DLD1 (cell line): ENCODE measurements at regions not wholly inside any gene's neighbourhood (a gene's known extent, or its start where the extent isn't known, plus 50 kb on each side); places are given as distances from the start of the nearest gene placed in this dataset.
"Not testable (repeated sequence)": the region's sequence is repeated elsewhere in the genome, so short reads cannot be mapped to it uniquely, and the experiment has no call there.

Experiments
- in situ Hi-C: cut with HindIII; loops from 2 replicates; pipeline ENCODE4 v1.10.0; 2017; ENCODE audit warnings: low sequenced_read_pairs

DNA sequence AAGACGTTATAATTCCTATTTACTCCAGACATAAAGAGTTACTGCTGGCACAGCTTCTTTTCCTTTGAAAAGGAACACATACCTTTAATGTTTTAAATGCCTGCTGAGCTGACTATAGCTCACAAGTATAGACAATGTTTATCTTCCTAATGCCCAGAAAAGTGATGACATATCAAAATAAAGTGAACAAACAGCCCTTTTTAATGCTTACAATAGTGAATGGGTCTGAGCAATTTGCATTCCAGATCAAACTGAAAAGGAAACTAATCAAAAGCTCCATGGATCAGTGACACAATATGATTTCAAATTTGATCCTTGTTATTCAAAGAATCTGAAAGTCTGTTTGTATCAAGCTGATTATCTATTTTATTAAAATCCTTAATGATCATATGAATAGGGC, 233.6 kb upstream of the SEMA3E start:
- in situ Hi-C loops: no loop called here

DNA sequence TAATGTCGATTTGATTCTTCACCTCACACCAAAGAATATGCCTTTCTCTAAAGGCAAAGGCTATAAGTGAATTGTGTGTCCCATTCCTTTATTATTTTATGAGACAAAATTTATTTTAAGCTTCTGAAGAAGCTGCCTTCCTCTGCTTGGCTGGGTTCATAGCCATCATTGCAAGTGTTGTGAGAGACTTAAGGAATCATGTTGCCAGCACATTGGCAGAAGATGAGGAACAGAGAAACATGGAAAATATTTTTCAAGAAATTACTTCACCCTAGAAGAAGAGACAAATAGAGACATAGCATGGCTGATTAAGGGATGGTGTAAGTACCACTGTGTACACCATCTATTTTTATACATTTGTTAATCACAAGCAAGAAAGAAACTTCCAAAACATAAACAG, 230.1 kb upstream of the SEMA3E start:
- in situ Hi-C loops: no loop called here

DNA sequence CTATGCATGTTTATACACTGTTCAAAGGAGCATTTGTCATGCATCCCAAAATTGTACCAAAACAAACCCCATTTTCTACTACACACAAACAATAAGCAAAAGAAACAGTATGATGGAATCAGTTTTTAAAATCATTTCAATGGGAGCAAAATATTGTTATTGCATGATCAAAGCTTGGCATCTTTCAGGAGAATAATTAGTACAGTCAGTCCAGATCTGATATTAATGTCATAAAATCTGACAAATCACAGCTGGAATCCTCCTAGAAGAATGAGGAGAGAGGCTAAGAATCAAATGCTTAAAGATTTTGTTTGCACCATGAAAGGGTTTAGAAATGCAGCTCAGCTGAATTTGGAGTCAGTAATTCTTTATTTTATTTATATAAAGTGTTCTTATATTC, 229.7 kb upstream of the SEMA3E start:
- in situ Hi-C loops: no loop called here

DNA sequence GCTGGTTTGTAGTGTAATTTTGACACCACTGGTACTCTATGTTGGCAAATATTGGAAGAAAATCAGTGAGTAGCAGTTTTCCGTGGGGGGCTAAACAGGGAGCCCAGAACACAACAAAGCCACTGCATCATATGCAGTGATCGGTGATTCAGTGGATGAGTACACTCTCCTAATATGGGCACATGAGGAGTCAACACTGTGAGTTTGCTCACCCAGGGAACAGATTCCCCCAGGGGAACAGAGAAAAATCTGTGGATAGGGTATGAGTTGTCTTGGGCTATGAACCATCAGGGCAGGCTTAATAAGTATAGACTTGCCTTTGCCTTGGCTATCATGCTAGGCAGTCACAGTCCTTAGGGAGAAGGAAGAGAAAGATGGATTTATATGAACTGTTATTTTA, 227.7 kb upstream of the SEMA3E start:
- in situ Hi-C loops: no loop called here

DNA sequence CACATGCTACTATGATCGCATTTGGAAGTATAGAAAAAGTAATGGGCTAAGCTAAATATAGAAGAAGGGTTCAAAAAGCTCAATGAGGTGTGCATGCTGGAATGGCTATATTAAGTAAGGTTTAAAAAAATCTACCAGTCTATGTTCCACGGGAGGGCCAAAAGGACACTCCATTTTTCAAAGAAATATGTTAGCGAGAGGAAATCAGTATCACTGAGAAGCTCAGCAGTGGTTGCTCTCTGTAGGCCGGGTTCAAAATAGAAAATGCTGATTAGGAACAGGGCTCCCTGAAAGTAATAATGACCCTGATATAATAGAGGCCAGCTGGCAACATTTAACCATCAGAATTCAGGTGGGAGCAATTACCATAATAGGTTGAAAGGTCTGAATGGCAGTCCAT, 224.5 kb upstream of the SEMA3E start:
- in situ Hi-C loops: no loop called here

DNA sequence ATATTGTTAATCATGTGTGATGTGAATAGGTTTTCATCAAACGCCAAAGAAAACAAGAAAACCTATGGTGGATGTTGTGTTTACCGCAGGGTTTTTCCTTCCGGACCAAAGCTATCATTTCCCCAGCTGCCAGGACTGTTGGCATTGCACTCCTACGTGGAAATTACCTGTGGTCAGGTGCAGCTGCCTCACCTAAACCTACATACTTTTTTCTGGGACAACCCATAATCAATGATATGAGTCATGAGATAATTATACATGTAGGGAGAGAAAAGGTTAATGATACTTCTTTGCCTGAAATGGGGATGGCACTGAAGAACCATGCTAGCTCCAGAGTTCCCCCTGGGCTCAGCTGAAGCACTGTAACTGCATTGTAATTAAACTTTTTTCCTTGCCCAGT, 223.6 kb upstream of the SEMA3E start:
- in situ Hi-C loops: no loop called here

DNA sequence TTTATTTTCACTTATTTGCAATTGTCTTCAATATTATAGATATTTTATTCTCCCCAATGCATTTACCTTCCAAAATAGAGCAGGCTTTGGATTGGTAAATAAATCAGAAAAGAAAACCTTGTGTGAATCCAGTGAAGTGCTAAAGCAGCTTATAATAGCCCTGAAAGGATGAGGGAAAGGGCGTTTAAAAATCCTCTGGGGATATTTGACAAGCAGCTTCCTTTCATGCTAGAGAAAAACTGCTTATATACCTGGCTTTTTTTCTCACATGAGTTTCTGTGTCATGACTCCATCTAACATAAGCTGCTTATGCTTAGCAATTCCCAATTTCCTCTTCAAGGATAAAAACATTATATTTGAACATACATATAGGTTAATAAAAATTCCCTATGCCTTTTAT, 221.6 kb upstream of the SEMA3E start:
- in situ Hi-C loops: no loop called here

DNA sequence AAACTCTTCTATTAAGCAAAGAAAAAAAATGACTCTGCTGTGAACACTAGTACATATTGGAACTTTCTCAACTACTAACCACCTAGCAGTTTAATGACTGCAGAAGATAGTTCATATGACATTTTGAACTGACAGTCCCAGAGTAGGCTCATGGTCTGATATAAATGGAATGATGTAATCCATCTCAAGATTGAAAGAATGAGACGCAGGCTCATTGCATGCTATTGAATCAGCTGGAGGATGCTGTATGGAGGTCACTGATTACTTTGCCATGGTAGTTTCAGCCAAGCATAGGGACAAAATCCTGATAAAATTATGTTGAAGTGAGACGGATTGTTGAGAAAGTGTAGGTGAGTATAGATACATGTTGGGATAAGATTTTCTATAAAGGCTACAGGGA, 217.6 kb upstream of the SEMA3E start:
- in situ Hi-C loops: no loop called here

DNA sequence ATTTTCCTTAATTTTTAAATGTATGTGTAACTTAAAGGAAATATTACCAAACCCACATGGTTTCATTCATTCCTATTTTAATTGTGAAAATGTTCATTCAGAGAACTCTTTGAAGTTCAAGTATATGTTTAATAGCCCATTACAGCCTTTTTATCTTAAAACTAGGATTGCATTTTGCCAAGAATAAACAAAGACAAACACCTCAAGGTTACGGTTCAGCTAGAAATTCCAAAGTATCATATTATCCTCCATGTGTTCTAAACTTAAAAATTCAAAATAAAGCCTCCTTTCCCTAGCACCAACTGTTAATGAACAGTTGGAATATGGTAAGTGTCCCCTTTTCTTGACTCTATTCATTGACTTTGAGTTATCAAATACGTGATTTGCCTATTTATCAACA, 215.6 kb upstream of the SEMA3E start:
- in situ Hi-C loops: no loop called here

DNA sequence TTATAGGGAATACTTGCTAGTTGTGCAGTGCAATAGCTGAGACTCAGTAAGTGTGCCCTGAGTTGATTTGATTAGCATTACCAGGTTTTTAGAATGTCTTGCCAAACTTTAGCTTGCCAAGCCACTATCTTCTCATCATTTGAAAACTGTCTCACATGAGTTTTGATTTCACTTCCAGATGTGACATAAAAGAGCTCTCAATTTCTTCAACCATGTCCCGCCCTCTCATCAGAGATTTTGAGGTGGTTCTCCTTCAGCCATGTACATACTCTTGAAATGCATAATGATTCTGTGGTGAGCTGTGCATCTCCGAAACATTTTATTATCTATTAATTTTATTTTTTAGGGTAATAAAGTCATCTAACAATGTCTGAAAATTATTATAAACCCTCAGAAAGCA, 215.0 kb upstream of the SEMA3E start:
- in situ Hi-C loops: no loop called here

DNA sequence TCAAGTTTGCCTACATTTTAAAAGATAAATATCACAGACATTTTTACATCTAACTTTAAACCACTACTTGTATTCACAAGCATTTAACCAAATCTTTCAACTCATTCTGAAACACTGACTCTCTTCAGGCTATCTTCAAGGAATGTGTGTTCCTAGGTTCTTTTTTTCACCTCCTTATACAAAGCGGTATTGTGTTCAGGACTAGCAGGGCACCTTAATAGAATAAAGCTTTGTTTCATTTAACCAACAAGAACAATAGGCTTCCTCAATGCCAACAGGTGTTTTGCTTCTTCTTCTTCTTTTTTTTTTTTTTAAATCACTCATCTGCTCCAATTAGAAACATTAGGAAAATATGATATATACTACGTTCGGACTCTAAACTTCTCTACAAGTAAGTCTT, 212.9 kb upstream of the SEMA3E start:
- in situ Hi-C loops: no loop called here

DNA sequence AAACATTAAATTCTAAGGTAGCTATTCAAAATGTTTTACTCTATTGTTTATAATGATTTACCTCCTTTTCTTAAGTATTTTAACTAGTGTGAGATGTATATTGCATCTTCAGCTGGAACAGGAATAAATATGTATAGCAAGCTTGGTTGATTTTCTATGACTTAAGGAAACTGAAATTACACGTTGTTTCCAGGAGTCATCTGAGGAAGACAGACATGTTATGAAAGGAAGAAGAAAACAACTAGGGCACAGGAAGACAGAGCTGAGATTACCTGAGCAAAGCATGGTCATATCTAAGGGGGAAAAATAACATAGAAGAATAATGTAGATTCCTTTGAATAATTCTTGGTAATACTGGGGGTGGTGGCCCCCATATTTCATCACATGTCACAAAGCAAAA, 210.9 kb upstream of the SEMA3E start:
- in situ Hi-C loops: no loop called here

DNA sequence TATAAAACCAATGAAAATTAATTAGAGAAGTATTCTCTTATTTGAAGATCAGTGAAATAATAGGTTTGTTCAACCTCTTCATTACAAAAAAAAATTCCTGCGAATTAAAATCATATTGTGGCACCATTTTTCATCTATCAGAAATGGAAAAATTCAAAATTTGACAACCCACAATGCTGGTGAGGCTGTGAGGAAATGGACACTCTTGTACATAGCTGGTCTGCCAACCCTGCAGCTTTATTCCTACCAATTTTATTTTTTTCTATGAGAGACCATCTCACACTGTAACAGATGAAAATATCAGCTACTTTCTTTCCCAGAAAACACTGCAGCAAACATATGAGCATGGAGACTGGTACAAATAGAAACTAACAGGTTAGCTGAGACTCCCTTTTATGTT, 208.8 kb upstream of the SEMA3E start:
- in situ Hi-C loops: no loop called here

DNA sequence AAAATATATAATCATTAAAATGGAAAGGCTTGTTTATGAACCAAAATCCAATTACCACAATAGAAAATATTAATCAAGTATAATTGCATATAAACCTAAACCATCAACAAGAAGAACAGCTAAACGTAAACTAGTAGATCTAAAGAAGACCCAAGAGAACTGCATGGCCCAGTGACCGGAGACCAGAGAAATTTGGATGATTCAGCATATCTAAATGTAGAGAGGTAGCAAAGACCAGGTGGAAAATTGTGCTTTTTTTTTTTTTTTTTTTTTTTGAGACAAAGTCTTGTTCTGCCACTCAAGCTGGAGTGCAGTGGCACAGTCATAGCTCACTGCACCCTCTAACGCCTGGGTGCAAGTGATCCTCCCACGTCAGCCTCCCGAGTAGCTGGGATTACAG, 207.2 kb upstream of the SEMA3E start:
- in situ Hi-C loops: no loop called here

DNA sequence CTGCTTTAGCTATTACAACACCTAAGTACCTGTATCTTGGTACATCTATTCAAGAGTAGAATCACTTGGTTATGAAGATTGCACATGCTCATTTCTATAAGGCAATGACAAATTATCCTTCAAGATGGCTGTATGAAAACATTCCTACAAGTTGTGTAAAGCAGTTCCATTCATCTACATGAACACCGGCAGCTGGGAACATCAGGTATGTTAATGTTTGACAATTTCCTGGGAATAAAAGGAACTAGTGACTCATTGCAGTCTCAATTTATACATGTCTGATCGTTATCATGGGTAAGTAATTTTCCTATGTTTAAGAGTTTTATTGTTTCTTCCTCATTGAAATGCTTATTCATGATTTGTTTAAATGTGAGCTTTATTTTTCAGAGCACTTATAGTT, 203.2 kb upstream of the SEMA3E start:
- in situ Hi-C loops: no loop called here

DNA sequence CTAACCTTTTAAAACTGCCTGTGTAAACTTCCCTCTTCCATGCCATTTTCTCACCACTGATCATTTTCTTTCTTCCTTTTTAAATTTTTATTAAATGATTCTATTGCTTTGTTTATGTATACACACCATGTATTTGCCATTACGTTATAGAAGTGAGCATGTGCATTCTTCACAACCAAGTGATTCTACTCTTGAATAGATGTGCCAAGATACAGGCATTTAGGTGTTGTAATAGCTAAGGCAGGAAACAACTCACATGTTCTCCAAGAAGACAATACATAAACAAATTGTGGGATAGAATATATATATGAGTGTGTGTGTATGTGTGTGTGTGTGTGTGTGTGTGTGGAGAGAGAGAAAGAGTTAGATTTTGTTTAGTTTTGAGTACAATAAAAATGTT, 202.6 kb upstream of the SEMA3E start:
- in situ Hi-C loops: no loop called here

DNA sequence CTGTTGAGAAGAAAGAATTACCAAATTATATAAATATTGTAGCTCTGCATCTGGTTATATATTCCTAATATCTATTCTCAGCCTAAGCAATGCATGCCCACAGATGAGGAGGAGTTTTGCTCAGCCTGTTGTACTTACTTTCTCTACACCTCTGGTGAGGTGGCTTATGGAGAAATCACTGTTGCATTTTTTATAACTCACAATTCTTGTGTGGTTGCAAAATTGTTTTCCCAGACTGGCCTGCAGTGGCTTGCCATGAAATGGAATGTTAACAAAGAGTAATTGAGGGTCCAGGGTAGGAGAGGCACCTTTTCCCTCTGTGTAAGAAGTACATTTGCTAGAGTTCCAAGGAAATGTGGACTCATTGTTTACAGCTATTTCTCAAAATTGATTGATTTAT, 202.0 kb upstream of the SEMA3E start:
- in situ Hi-C loops: no loop called here

DNA sequence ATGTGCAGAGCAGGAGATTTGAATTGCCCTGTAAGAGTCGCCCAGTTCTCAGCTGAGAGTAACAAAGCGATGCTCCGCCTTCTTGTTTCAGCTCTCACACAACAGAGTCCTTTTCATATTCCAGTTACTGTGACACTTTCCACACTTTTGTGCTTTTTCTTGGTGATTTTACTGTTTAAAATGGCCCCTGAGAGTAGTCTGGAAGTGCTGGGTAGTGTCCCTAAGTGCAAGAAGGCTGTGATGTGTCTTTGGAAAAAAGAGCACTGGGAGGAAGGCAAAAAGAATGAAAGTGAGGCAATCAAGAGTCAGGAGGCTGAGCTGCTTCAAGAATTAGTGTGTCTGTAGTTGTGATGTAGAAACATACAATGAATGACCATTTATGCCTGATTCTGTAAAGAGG, 201.2 kb upstream of the SEMA3E start:
- in situ Hi-C loops: no loop called here

DNA sequence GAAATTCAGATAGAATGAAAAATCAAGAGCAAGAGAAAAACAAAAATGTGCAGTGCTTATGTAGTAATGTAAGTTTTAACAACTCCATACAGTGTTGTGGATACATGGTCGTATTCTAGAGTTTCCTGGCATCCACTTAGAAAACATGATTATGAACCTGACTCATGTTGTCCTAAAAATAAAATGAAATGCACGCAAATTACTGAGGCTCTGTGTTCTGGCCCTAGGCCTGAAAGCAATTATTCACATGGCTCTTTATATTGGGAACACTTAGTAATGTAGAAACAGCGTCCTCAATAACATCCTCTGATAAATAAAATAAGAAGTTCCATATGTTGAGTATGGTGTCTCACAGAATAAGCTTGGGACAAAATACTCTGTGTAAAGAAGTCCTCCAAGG, 200.2 kb upstream of the SEMA3E start:
- in situ Hi-C loops: no loop called here

DNA sequence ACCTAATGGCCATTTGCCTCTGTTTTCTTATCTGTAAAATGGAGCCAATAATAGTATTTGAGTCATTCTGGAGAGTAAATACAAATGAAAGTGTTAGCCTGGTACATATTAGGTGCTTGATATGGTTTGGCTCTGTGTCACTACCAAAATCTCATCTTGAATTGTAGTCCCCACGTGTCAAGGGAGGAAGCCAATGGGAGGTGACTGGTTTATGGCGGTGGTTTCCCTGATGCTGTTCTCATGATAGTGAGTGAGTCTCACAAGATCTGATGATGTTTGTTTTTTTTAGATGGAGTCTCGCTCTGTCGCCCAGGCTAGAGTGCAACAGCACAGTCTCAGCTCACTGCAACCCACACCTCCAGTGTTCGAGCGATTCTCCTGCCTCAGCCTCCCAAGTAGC, 194.0 kb upstream of the SEMA3E start:
- in situ Hi-C loops: no loop called here

DNA sequence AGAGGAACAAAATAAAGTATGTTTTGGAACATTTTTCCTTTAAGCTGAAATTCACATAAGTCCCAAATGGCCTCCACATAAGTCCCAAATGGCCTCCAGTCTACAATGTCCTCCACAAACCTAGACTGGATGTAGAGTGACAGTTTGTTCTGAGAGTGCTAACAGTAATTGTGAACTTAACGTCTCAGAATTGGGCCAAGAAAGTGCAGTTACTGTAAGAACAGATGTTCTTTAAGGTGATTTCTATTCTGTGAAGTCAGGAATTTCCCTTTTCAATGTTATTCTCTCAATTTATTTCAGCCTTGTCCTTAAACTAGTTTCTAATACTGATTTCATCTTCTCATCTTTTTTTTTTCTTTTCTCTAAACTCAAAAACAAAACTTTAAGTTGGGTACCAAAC, 188.7 kb upstream of the SEMA3E start:
- in situ Hi-C loops: no loop called here

DNA sequence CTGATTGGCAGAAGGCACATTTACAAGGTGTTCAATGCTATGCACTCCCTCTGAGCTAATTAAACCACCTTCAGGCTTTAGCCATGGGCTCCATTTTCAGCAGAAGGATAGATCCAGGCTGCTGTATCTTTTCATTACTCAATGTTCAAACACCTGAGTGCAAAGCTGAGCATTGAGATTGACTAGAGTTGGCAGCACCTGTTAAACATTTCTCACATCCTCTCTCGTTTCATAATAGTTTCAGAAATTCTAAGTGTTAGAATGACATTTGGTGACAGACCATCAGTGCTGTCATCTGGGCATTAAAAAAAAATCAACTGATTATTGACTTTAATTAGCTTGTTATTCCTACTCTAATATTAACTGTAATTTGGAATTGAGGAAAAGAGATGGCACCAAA, 187.1 kb upstream of the SEMA3E start:
- in situ Hi-C loops: no loop called here

DNA sequence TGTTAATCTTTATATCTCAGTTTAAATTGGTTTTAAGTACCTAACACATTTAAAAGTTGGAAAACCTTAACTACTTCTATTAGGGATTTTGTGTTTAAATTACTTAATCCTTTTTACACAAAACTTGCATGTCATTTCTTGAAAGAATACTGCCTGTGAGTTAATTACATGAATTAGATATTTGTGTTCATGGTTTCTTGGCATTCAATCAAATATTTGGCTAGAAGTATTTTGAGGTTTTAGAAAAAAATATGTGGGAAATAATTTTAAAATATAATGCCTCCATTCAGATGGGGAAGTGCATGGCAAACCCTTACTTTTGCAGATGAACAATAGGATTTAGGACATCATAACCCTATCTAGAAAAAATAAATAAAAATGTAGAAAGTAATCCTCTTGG, 186.5 kb upstream of the SEMA3E start:
- in situ Hi-C loops: no loop called here

DNA sequence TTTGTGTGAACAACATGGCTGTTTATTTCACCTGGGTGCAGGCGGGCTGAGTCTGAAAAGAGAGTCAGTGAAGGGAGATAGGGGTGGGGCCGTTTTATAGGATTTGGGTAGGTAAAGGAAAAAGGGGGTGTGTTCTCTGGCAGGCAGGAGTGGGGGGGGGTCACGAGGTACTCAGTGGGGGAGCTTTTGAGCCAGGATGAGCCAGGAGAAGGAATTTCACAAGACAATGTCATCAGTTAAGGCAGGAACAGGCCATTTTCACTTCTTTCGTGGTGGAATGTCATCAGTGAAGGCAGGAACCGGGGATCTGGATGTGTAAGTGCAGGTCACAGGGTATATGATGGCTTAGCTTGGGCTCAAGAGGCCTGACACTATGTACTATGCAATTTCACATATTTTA, 184.8 kb upstream of the SEMA3E start:
- in situ Hi-C loops: not testable (repeated sequence)
